ENCODE measurements at regions not wholly inside any gene's neighbourhood (a gene's known extent, or its start where the extent isn't known, plus 50 kb on each side); places are given as distances from the start of the nearest gene placed in this dataset.

DNA sequence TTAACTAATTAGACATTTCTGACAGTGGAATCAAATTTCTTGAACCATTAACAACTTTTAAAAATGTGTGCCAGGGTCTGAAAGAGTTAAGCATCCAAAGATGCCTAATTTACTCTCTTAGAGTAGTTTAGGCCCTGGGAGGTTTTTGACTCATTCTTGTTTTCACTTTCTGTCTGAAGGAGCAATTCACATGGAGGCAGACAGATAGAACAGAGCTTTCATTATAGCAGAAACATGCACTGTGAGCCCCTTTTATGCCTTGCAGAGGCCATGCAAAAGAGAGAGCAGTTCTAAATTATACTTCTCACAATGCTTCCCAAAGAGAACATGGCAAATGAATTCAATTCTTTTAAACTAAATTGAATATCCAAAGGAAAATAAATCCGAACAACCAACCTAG lies 554.8 kb downstream of the MFSD1 start:
- Histone ChIP-seq H3K27me3 (no peaks in the 10 kb centered on the region), H3K36me3 (no peaks in the 10 kb centered on the region), H3K27ac (no peak overlapping the region), H3K4me1 (no peaks in the 10 kb centered on the region), H3K9me3 (no peaks in the 10 kb centered on the region), H3K4me3 (no peak overlapping the region)
- WGBS, 2 donors (ENCODE audit: low coverage in 1 of 2): 73 to 80% methylated on average over 1 of the region's 1 CpG
- TF ChIP-seq, protein P1, sequence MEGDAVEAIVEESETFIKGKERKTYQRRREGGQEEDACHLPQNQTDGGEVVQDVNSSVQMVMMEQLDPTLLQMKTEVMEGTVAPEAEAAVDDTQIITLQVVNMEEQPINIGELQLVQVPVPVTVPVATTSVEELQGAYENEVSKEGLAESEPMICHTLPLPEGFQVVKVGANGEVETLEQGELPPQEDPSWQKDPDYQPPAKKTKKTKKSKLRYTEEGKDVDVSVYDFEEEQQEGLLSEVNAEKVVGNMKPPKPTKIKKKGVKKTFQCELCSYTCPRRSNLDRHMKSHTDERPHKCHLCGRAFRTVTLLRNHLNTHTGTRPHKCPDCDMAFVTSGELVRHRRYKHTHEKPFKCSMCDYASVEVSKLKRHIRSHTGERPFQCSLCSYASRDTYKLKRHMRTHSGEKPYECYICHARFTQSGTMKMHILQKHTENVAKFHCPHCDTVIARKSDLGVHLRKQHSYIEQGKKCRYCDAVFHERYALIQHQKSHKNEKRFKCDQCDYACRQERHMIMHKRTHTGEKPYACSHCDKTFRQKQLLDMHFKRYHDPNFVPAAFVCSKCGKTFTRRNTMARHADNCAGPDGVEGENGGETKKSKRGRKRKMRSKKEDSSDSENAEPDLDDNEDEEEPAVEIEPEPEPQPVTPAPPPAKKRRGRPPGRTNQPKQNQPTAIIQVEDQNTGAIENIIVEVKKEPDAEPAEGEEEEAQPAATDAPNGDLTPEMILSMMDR (IDR thresholded peaks at IDR 0.05): no peak
- TF ChIP-seq EP300 (IDR thresholded peaks at IDR 0.05) (no peak), POLR2A (IDR thresholded peaks at IDR 0.05) (no peak), POLR2AphosphoS5 (IDR thresholded peaks at IDR 0.05) (no peak)
- no peak for ATAC-seq

DNA sequence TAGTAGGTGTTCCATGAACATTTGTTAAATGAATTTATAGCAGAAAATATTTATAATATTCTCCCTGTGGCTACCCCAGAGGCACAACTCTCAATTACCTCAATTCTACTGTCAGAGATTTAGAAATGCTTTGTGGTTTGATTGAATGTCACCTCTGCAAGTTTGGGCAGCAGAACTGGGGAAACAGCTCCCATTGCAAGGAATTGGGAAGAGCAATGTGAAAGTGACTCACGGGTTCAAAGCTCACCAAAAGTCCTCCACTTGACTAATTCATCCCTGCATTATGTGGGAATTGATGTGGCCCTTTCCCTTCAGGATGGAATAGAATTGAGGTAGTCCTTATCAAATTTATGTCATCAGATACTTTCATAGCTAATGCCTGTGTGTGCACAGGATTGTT lies 562.7 kb downstream of the MFSD1 start:
- 40 to 100% methylated on average over 1 of the region's 1 CpG for WGBS, 2 donors (ENCODE audit: low coverage in 1 of 2)
- H3K27me3 ChIP-seq: no peaks in the 10 kb centered on the region
- no peaks in the 10 kb centered on the region for H3K9me3 ChIP-seq
- H3K27ac ChIP-seq: no peak overlapping the region
- H3K4me1 ChIP-seq: no peaks in the 10 kb centered on the region
- no peaks in the 10 kb centered on the region for H3K36me3 ChIP-seq
- TF ChIP-seq POLR2AphosphoS5 (IDR thresholded peaks at IDR 0.05): no peak
- TF ChIP-seq, protein P1 (IDR thresholded peaks at IDR 0.05): no peak
- H3K4me3 ChIP-seq: no peak overlapping the region
- ATAC-seq: no peak

DNA sequence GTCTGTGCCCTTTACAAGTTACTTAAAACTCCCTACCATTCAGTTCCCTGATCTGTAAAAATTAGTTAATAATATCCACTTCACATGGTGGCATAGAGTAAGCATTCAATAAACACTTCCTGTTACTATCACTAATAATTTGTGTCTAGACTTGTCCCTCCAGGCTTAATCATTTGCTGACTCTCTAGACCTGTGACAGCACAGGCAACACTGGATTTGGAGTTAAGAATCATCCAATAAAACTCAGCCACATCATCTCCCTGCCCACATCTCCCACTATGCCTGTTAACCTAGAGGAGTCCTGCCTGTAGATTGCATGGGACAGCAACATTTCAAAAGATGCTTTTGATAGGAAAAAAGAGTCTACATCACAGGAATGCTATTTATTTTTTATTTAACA lies 564.6 kb downstream of the MFSD1 start:
- no peaks in the 10 kb centered on the region for H3K27me3 ChIP-seq
- TF ChIP-seq POLR2A (IDR thresholded peaks at IDR 0.05): no peak
- TF ChIP-seq EP300 (IDR thresholded peaks at IDR 0.05): no peak
- TF ChIP-seq, protein P1 (IDR thresholded peaks at IDR 0.05): no peak
- no peak for TF ChIP-seq POLR2AphosphoS5 (IDR thresholded peaks at IDR 0.05)
- H3K36me3 ChIP-seq: no peaks in the 10 kb centered on the region
- H3K27ac ChIP-seq: no peak overlapping the region
- no peaks in the 10 kb centered on the region for H3K9me3 ChIP-seq
- ATAC-seq: no peak
- no peak overlapping the region for H3K4me3 ChIP-seq
- no peaks in the 10 kb centered on the region for H3K4me1 ChIP-seq

DNA sequence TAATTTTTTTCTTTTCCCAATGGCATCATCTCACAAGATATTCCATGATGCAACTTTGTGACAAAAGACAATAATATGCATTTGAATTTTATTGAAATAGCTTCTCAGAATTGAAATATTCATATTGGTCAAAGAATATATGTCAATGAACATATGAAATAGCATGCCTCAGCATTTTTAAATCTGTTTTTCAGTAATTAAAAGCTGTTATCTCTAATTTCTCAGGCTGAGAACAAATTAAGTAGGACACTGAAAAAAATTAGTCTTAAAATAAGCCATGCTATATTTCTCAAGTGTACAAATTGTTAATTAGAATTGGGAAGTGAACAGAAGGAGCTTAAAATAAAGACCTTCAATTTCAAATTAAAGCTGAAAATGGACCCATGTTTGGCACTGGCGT lies 570.1 kb downstream of the MFSD1 start:
- H3K36me3 ChIP-seq: no peaks in the 10 kb centered on the region
- no peaks in the 10 kb centered on the region for H3K4me1 ChIP-seq
- TF ChIP-seq POLR2AphosphoS5 (IDR thresholded peaks at IDR 0.05): no peak
- H3K4me3 ChIP-seq: no peak overlapping the region
- WGBS, 2 donors (ENCODE audit: low coverage in 1 of 2): 78 to 89% methylated on average over 1 of the region's 1 CpG
- no peak overlapping the region for H3K27ac ChIP-seq
- no peaks in the 10 kb centered on the region for H3K9me3 ChIP-seq
- no peaks in the 10 kb centered on the region for H3K27me3 ChIP-seq
- no peak for ATAC-seq

DNA sequence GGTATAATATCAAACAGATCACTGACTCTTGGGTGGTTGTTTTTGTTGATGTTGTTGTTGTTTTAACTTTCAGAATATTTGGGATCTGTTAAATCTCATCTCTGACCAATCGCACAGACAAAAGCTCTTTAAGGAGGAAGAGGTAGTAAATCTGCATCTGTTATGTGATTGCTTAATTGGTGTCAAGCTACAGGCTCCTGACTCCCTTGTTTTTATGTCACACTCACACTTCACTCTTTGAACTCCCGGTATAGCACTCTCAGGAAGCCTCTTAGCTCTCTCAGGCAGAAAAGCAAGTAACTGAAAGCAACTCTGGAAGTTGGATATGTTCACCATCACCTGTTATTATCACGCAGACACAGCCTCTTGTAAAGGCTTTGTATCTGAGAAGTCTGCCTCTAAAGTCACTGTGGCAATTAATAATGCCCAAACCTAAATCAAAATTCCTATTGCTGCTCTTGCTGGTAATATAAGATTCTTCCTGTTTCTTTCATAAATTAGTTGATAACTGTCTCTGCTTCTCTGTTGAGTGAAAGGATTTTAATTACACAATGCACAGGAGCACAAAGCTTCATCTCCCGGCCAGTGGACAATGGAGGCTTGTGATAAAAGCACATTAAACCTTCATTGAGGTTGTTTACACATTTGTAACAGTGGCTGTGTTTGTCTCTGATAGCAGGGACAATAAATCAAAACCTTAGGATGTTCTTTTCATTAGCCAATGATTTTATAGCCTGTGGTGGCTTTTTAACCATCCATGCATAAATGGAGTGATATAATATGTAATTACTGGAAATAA lies 576.7 kb downstream of the MFSD1 start:
- no peak overlapping the region for H3K27ac ChIP-seq
- H3K36me3 ChIP-seq: no peaks in the 10 kb centered on the region
- 26% methylated on average over 4 of the region's 4 CpGs for WGBS, 2 donors (ENCODE audit: low coverage in 1 of 2)
- no peaks in the 10 kb centered on the region for H3K27me3 ChIP-seq
- no peak for ATAC-seq
- TF ChIP-seq, protein P1 (IDR thresholded peaks at IDR 0.05): no peak
- TF ChIP-seq POLR2AphosphoS5 (IDR thresholded peaks at IDR 0.05) (no peak), POLR2A (IDR thresholded peaks at IDR 0.05) (no peak), EP300 (IDR thresholded peaks at IDR 0.05) (no peak)
- H3K4me3 ChIP-seq: no peak overlapping the region
- H3K9me3 ChIP-seq: no peaks in the 10 kb centered on the region
- H3K4me1 ChIP-seq: no peaks in the 10 kb centered on the region

All from gastroesophageal sphincter (tissue), 4 donors.